Nephron (organoid): ENCODE measurements at regions not wholly inside any gene's neighbourhood (a gene's known extent, or its start where the extent isn't known, plus 50 kb on each side); places are given as distances from the start of the nearest gene placed in this dataset.

Experiments used
- H3K27ac Mint-ChIP-seq, 3 experiments: 2 replicates each; pipeline ENCODE4 v1.8.0; 2020; ENCODE audit warnings: mixed read lengths in 3 of 3, mild to moderate bottlenecking in 2 of 3, moderate library complexity in 1 of 3
- H3K27me3 Mint-ChIP-seq: 2 replicates; pipeline ENCODE4 v1.8.0; 2021; ENCODE audit warnings: low read depth, mild to moderate bottlenecking, moderate library complexity, mixed read lengths
- H3K36me3 Mint-ChIP-seq: 2 replicates; pipeline ENCODE4 v1.8.0; 2020; ENCODE audit warnings: low read depth, mixed read lengths
- H3K4me1 Mint-ChIP-seq: 2 replicates; pipeline ENCODE4 v1.8.0; 2020; ENCODE audit warnings: mixed read lengths
- H3K4me3 Mint-ChIP-seq, 3 experiments: 2 replicates each; pipeline ENCODE4 v1.8.0; 2020; ENCODE audit warnings: mild to moderate bottlenecking in 3 of 3, mixed read lengths in 3 of 3, moderate library complexity in 2 of 3
- H3K9me3 Mint-ChIP-seq: 2 replicates; pipeline ENCODE4 v1.8.0; 2020; ENCODE audit warnings: mixed read lengths
- TF ChIP-seq, protein P1 (sequence below), 3 experiments: fragments of 200-600 bp; sonication (generic); IDR thresholded peaks; one replicate each; pipeline ENCODE4 v1.5.0; 2021; ENCODE audit warnings: antibody characterized with exemption in 3 of 3; ENCODE audit not compliant: unreplicated experiment in 3 of 3

DNA sequence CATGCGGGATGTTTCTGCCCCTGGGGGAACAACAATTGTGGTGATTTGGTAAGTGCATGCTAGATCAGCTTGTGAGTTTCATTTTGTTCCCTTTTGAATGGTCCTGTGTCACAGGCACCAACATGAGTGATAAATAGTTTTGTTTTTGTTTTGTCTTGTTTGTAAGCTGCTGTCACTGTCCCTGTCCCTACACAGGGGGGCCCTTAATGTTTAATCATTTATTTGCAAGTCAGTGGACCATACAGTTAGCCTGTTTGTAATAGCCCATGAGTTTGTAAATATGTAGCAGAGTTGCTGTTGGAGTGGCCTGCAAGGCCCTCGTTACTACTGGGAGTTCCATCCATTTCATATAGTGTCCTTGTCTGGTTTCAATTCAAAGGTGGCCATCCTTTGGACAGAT lies 979.6 kb upstream of the SPRY2 start:
- Mint-ChIP-seq H3K4me1 (no peaks in the 10 kb centered on the region), H3K4me3 (no peak overlapping the region), H3K36me3 (no peaks in the 10 kb centered on the region), H3K9me3 (no peaks in the 10 kb centered on the region), H3K27ac (peak overlapping the region in 1 of 3 experiments; percentile 75), H3K27me3 (no peaks in the 10 kb centered on the region)
- TF ChIP-seq, protein P1, sequence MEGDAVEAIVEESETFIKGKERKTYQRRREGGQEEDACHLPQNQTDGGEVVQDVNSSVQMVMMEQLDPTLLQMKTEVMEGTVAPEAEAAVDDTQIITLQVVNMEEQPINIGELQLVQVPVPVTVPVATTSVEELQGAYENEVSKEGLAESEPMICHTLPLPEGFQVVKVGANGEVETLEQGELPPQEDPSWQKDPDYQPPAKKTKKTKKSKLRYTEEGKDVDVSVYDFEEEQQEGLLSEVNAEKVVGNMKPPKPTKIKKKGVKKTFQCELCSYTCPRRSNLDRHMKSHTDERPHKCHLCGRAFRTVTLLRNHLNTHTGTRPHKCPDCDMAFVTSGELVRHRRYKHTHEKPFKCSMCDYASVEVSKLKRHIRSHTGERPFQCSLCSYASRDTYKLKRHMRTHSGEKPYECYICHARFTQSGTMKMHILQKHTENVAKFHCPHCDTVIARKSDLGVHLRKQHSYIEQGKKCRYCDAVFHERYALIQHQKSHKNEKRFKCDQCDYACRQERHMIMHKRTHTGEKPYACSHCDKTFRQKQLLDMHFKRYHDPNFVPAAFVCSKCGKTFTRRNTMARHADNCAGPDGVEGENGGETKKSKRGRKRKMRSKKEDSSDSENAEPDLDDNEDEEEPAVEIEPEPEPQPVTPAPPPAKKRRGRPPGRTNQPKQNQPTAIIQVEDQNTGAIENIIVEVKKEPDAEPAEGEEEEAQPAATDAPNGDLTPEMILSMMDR (IDR thresholded peaks at IDR 0.05; ENCODE audit: unreplicated experiment in 3 of 3): no peak

DNA sequence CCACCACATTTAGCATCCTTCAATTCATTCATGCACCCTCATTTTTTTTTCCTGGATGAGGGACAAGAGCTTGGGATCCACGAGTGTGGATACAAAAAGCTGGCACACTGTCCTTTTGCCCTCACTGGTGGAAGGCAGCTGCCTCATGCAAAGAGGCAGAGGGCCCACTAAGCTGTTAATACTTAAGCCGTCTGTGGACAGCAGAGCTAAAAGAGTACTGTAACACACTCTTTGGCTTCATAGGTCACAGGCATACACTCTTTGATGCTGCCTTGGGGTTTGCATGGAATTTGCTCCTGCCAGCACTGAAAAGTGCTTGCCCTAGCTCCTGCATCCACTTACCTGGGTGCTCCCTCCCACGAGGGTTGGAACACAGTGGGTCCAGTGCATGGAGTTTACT lies 978.4 kb upstream of the SPRY2 start:
- Mint-ChIP-seq H3K27ac (peak overlapping the region in 1 of 3 experiments; percentile 80), H3K4me3 (no peak overlapping the region), H3K27me3 (no peaks in the 10 kb centered on the region), H3K36me3 (no peaks in the 10 kb centered on the region), H3K9me3 (no peaks in the 10 kb centered on the region), H3K4me1 (no peaks in the 10 kb centered on the region)
- TF ChIP-seq, protein P1 (IDR thresholded peaks at IDR 0.05; ENCODE audit: unreplicated experiment in 3 of 3): no peak

DNA sequence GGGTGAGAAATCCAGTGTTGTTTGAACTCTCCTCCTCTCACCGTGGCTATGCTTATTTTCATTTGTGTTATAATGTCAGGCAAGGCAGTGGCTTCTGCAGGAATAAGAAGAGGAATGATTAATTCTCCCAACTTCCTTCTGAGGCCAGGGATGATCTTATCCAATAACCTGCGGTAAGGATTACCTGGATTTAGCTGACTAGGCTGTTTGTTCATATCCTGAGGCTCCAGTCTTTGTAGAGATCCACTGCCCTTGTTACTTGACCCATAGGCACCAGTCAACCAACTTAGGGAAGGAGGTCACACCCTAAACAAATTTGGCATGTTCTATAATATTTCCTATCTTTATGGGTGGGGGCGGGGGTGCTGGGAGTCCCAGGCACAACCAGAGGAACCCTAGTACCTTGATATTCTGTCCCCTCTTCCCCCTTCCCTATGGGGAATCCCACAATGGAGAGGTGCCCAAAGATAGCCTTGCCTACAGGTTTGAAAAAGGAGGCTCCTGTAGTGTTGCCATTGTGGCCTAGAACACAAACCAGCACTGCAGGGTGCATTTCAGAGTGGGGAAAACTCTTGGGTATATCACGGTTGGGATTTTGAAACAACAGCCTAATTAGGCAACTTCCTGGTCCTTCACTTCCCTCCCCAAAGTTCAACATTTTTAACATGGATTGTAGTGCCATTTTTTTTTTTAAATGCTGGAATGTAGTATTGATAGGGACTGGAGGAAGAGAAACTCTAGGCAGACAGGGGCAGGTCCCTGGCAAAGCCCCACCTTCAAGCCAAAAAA lies 977.5 kb upstream of the SPRY2 start:
- Mint-ChIP-seq H3K4me3 (no peak overlapping the region), H3K36me3 (no peaks in the 10 kb centered on the region), H3K4me1 (no peaks in the 10 kb centered on the region), H3K9me3 (no peaks in the 10 kb centered on the region), H3K27ac (no peak overlapping the region), H3K27me3 (no peaks in the 10 kb centered on the region)
- TF ChIP-seq, protein P1 (IDR thresholded peaks at IDR 0.05; ENCODE audit: unreplicated experiment in 3 of 3): no peak

DNA sequence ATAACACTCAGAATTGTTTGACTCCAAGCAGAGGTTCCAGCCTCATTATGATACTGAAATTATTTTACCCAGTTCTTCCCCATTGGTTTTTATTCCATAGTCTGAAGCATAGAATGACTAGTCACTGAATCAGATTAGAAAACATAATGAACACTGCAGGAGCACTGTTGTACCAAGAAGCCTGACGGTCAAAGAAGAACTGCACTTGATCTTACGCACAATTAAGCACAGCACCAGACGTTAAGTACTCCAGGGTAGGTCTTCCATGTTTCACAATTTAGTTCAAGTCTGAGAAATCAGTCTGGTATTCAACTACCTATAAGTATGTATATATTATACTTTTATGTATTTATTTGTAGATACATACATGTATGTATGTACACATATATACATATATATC lies 973.5 kb upstream of the SPRY2 start:
- Mint-ChIP-seq H3K9me3 (peaks cover 3% of the 10 kb centered on the region), H3K27ac (no peak overlapping the region), H3K27me3 (no peaks in the 10 kb centered on the region), H3K4me1 (no peaks in the 10 kb centered on the region), H3K4me3 (no peak overlapping the region), H3K36me3 (no peaks in the 10 kb centered on the region)
- TF ChIP-seq, protein P1 (IDR thresholded peaks at IDR 0.05; ENCODE audit: unreplicated experiment in 3 of 3): no peak

DNA sequence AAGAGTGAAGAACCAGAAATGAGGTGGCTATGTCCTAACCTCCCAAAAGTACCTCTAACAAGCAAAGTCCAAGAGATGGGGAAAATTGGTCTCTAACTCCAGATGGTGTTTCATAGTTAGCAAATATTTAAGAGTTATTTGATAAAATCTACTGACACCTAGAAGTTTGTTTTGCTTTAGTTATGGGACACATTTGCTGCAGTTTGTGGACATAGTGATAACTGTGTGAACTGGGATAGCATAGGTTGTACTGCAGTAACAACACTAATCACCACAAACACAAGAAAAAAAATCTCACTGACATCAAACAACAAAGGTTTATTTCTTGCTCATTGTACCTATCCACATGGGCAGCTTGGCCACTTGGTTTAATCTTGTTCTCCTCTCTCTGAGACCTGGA lies 965.0 kb upstream of the SPRY2 start:
- Mint-ChIP-seq H3K27me3 (no peaks in the 10 kb centered on the region), H3K4me3 (no peak overlapping the region), H3K9me3 (no peaks in the 10 kb centered on the region), H3K27ac (no peak overlapping the region), H3K4me1 (no peaks in the 10 kb centered on the region), H3K36me3 (no peaks in the 10 kb centered on the region)
- TF ChIP-seq, protein P1 (IDR thresholded peaks at IDR 0.05; ENCODE audit: unreplicated experiment in 3 of 3): no peak

DNA sequence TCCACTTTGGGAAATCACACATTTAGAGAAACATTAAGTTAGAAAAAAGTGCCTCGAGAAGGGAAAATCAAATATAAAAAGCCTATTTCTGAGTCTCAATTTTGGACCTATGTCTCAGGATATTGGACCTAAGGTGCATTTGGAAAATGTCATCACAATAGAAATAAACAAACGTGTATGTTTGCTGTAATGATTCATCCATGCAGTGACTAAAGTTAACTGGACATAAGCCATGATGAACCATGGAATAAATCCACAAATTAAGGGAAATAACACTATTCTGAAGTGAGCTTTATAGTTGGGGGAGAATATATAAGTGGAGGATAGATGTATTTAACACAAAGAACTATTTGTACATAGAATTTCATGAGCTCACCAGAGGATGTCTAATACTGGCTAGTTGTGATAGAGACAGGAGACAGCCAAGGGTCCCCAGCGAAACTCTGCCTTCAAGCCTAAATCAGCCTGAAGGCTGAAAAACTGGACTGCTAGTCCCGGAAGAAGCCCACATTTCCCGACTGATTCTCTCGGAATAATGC lies 963.3 kb upstream of the SPRY2 start:
- no peaks in the 10 kb centered on the region for H3K36me3 Mint-ChIP-seq
- no peak overlapping the region for H3K4me3 Mint-ChIP-seq
- H3K27ac Mint-ChIP-seq: no peak overlapping the region
- no peaks in the 10 kb centered on the region for H3K27me3 Mint-ChIP-seq
- H3K9me3 Mint-ChIP-seq: no peaks in the 10 kb centered on the region
- TF ChIP-seq, protein P1 (IDR thresholded peaks at IDR 0.05; ENCODE audit: unreplicated experiment in 3 of 3): no peak
- H3K4me1 Mint-ChIP-seq: no peaks in the 10 kb centered on the region
